ENCODE measurements at regions not wholly inside any gene's neighbourhood (a gene's known extent, or its start where the extent isn't known, plus 50 kb on each side); places are given as distances from the start of the nearest gene placed in this dataset.
"Not testable (repeated sequence)": the region's sequence is repeated elsewhere in the genome, so short reads cannot be mapped to it uniquely, and the experiment has no call there.

DNA sequence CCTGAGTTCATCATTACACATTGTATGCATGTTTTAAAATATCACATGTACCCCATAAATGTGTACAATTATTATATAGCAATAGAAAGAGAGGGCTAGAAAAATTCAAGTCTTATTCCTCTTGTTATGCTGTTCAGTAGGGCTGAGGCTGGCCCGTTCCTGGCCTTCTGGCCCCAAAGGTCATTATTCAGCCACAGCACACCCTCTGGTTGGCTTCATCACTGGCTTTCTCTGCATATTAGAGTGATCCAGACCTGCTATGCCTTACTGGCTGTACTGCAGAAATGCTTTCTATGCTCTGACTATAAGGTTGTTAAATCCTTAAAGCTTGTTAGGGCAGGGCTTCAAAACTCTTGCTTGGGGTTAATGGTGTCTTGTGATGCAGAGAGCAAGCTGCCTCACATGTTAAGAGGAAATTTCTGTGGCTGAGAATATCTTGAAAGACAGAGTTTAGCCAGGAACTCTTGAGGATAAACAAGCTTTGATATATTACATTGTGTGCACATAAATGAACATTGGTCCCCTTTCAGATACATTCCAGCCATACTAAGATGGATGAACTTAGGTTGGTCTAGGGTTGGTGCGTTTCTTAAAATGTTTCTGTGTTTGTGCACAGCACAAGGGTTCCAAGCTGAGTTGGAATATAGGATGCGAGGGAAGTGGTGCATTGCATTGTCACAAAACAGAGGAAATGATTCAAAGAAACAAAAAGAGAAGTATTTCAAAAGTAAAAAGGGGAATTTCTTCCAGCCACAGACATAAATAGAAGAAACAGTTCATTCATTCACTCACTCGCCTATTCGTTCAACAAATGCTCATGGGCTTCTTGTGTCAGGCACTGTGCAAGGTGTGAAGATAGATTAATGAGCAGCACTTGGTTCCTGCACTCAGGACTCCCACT, 61.6 kb upstream of the WDR11 start:
- DNase-seq (ENCODE audit: low read depth), result no peak
- no peaks in the 10 kb centered on the region for H3K36me3 ChIP-seq (ENCODE audit: control insufficient read depth, insufficient read depth, low read length)
- no peak overlapping the region for H3K4me3 ChIP-seq (ENCODE audit: low read depth, low read length)
- TF ChIP-seq, protein P1, sequence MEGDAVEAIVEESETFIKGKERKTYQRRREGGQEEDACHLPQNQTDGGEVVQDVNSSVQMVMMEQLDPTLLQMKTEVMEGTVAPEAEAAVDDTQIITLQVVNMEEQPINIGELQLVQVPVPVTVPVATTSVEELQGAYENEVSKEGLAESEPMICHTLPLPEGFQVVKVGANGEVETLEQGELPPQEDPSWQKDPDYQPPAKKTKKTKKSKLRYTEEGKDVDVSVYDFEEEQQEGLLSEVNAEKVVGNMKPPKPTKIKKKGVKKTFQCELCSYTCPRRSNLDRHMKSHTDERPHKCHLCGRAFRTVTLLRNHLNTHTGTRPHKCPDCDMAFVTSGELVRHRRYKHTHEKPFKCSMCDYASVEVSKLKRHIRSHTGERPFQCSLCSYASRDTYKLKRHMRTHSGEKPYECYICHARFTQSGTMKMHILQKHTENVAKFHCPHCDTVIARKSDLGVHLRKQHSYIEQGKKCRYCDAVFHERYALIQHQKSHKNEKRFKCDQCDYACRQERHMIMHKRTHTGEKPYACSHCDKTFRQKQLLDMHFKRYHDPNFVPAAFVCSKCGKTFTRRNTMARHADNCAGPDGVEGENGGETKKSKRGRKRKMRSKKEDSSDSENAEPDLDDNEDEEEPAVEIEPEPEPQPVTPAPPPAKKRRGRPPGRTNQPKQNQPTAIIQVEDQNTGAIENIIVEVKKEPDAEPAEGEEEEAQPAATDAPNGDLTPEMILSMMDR (IDR thresholded peaks at IDR 0.05; ENCODE audit: insufficient read depth, low read length, poor library complexity, severe bottlenecking), result no peak
- H3K27me3 ChIP-seq (ENCODE audit: control insufficient read depth, insufficient read depth, low read length), result no peaks in the 10 kb centered on the region

DNA sequence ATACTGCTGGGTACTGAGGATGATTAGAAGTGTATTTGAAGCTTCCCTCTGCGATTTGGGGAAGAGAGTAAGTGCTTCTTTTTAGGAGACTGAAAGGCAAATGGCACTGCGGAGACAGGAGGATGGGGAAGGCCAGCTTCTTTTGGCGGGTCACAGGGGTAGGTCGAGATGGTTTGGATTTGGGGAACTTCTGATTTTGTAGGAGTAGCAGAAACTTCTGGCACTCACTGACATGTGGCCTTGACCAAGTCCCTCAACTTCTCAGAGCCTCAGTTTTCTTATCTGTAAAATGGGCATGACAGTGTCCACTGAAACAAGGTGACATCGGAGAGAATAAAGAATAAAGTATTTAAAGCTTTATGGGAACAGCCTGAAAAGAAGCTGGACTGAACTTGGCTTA, 59.8 kb upstream of the WDR11 start:
- TF ChIP-seq, protein P1 (IDR thresholded peaks at IDR 0.05; ENCODE audit: insufficient read depth, low read length, poor library complexity, severe bottlenecking), result no peak
- Histone ChIP-seq H3K4me3 (ENCODE audit: low read depth, low read length) (no peak overlapping the region), H3K36me3 (ENCODE audit: control insufficient read depth, insufficient read depth, low read length) (no peaks in the 10 kb centered on the region), H3K27me3 (ENCODE audit: control insufficient read depth, insufficient read depth, low read length) (no peaks in the 10 kb centered on the region)
- no peak for DNase-seq (ENCODE audit: low read depth)

DNA sequence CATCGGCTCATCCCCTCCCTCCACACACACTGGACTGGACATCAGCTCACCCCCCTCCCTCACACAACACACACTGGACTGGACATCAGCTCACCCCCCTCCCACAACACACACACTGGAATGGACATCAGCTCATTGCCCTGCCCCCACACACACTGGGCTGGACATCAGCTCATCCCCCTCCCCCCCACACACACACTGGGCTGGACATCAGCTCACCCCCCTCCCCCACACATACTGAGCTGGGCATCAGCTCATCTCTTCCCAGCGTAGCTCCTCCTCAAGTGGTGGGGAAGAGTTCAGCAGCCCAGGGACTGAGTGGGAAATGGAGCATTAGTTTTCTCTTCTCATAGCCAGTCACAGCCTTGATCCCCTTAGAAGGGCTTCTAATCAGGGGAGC, 58.1 kb upstream of the WDR11 start:
- Histone ChIP-seq H3K27me3 (ENCODE audit: control insufficient read depth, insufficient read depth, low read length) (no peaks in the 10 kb centered on the region), H3K4me3 (ENCODE audit: low read depth, low read length) (no peak overlapping the region), H3K36me3 (ENCODE audit: control insufficient read depth, insufficient read depth, low read length) (no peaks in the 10 kb centered on the region)
- TF ChIP-seq, protein P1 (IDR thresholded peaks at IDR 0.05; ENCODE audit: insufficient read depth, low read length, poor library complexity, severe bottlenecking), result no peak
- DNase-seq (ENCODE audit: low read depth), result no peak

DNA sequence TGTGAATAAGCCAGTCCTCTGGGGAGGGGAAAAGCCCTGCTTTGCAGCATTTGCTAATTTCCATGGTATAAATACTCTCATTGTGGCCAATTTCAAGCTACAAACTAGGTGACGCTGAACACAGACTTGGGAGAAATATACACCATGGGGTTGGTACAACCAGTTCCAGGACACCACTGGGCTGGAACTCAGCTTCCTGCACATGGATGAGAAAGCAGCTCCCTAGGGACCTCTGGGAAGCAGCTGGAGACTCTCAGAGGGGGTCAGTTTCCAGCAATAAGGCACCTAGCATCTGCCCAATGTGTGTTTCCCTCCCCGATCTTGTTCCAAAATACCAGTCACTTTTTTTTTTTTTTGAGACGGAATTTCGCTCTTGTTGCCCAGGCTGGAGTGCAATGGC, 56.8 kb upstream of the WDR11 start:
- TF ChIP-seq, protein P1 (IDR thresholded peaks at IDR 0.05; ENCODE audit: insufficient read depth, low read length, poor library complexity, severe bottlenecking), result no peak
- DNase-seq (ENCODE audit: low read depth), result no peak
- Histone ChIP-seq H3K4me3 (ENCODE audit: low read depth, low read length) (no peak overlapping the region), H3K27me3 (ENCODE audit: control insufficient read depth, insufficient read depth, low read length) (no peaks in the 10 kb centered on the region), H3K36me3 (ENCODE audit: control insufficient read depth, insufficient read depth, low read length) (no peaks in the 10 kb centered on the region)

DNA sequence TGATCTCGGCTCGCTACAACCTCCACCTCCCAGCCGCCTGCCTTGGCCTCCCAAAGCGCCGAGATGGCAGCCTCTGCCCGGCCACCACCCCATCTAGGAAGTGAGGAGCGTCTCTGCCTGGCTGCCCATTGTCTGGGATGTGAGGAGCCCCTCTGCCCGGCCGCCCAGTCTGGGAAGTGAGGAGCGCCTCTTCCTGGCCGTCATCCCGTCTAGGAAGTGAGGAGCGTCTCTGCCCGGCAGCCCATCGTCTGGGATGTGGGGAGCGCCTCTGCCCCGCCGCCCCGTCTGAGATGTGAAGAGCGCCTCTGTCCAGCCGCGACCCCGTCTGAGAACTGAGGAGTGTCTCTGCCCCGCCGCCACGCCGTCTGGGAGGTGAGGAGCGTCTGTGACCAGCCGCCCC, 52.9 kb upstream of the WDR11 start:
- H3K4me3 ChIP-seq (ENCODE audit: low read depth, low read length); H3K36me3 ChIP-seq (ENCODE audit: control insufficient read depth, insufficient read depth, low read length): not testable (repeated sequence)

DNA sequence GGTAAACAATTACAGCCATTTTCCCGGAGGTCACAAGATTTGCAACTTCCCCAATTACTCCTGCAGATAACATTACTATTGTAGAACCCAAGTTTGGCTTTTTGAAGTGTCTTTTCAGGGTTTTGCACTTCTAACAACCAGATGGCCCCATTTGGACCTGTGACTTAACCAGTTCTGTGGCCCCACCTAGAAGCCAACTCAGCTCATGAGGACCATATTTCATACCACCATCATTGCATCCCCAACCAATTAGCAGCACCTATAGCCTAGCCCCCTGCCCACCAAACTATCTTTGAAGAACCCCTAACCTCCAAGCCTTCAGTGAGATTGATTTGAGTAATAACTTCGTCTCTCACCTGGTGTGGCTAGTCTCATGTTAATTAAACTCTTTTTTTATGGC, 51.3 kb upstream of the WDR11 start:
- no peaks in the 10 kb centered on the region for H3K27me3 ChIP-seq (ENCODE audit: control insufficient read depth, insufficient read depth, low read length)
- TF ChIP-seq, protein P1 (IDR thresholded peaks at IDR 0.05; ENCODE audit: insufficient read depth, low read length, poor library complexity, severe bottlenecking), result no peak
- H3K36me3 ChIP-seq (ENCODE audit: control insufficient read depth, insufficient read depth, low read length), result no peaks in the 10 kb centered on the region
- no peak for DNase-seq (ENCODE audit: low read depth)
- no peak overlapping the region for H3K4me3 ChIP-seq (ENCODE audit: low read depth, low read length)

More for the DNA sequence above, 52.9 kb upstream of the WDR11 start:
- not testable (repeated sequence) for H3K27me3 ChIP-seq (ENCODE audit: control insufficient read depth, insufficient read depth, low read length); DNase-seq (ENCODE audit: low read depth)
